ENCODE measurements at regions not wholly inside any gene's neighbourhood (a gene's known extent, or its start where the extent isn't known, plus 50 kb on each side); places are given as distances from the start of the nearest gene placed in this dataset.

DNA sequence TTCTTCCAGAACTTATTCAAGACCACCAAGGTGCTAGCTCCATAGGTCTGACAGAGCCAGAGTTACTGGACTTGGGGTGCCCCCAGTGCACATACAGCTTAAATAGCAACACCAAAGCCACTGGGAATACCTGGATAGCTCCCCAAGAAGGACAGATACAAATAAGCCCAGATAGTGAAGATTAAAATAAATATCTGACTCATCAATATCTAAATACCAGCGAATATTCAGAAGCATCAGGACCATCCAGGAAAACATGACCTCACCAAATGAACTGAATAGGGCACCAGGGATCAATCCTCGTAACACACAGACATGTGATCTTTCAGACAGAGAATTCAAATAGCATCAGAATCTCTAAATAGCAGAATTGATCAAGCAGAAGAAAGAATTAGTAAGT, 931.6 kb downstream of the OTOL1 start:
- peaks cover 7 to 11% of the 10 kb centered on the region in 2 experiments; a peak in 4 of 5 replicates for H3K9me3 Mint-ChIP-seq
- H3T11ph ChIP-seq (ENCODE audit: low read length): no peak overlapping the region
- no peak overlapping the region for H4K91ac ChIP-seq (ENCODE audit: insufficient read length, low read depth, low read length)
- H3K27me3 Mint-ChIP-seq (ENCODE audit: low read depth): no peaks in the 10 kb centered on the region; the same call in 1 of the 2 replicates
- H3K9me3 ChIP-seq (ENCODE audit: control insufficient read depth, low read depth, low read length): no peaks in the 10 kb centered on the region
- H3K4me1 Mint-ChIP-seq: peaks cover 0 to 3% of the 10 kb centered on the region in 2 experiments; a peak in 1 of 4 replicates
- H3K4me2 ChIP-seq (ENCODE audit: insufficient read depth, insufficient read length, low read length): no peak overlapping the region
- DNase-seq: no peak
- H3K9ac ChIP-seq (ENCODE audit: extremely low read depth, insufficient read length, low read length): no peak overlapping the region
- no peaks in the 10 kb centered on the region for H4K20me1 ChIP-seq (ENCODE audit: control insufficient read depth, insufficient read depth, insufficient read length)
- H3K4me1 ChIP-seq (ENCODE audit: insufficient read depth, low read length): no peaks in the 10 kb centered on the region
- H3K56ac ChIP-seq (ENCODE audit: insufficient read length, low read depth, low read length): no peak overlapping the region
- H3K23me2 ChIP-seq (ENCODE audit: insufficient read length, low read depth, low read length, poor library complexity, severe bottlenecking): no peaks in the 10 kb centered on the region
- H3K14ac ChIP-seq (ENCODE audit: insufficient read depth, low read length): no peak overlapping the region
- no peak overlapping the region for H2BK120ac ChIP-seq (ENCODE audit: low read depth, low read length, poor library complexity, severe bottlenecking)
- no peaks in the 10 kb centered on the region for H3K79me1 ChIP-seq (ENCODE audit: insufficient read depth, low read depth, low read length, poor library complexity, severe bottlenecking)
- no peak overlapping the region for H2BK5ac ChIP-seq (ENCODE audit: insufficient read length, low read length)
- H3K36me3 Mint-ChIP-seq (ENCODE audit: insufficient read depth in 1 of 3, low read depth in 3 of 3): peaks cover 6 to 14% (median 9%) of the 10 kb centered on the region in 3 experiments; a peak in 6 of 7 replicates
- no peak overlapping the region for H3K18ac ChIP-seq (ENCODE audit: insufficient read length, low read depth, low read length)
- H3K4me3 Mint-ChIP-seq: no peak overlapping the region
- H4K8ac ChIP-seq (replicated peaks; ENCODE audit: insufficient read length, low read depth, low read length): no peak overlapping the region
- no CpG with 5 or more reads among the region's 2 CpGs for WGBS (ENCODE audit: extremely low coverage, insufficient read length, low lambda C conversion rate)
- H2BK15ac ChIP-seq (ENCODE audit: low read depth, low read length): no peak overlapping the region
- H3K27ac ChIP-seq (ENCODE audit: insufficient read length, low read depth, low read length): no peak overlapping the region
- H3K27me3 ChIP-seq (ENCODE audit: insufficient read depth, low read length): no peaks in the 10 kb centered on the region
- H3K23ac ChIP-seq (ENCODE audit: insufficient read length, low read depth, low read length): no peak overlapping the region
- H4K5ac ChIP-seq (ENCODE audit: insufficient read length, low read depth, low read length): no peak overlapping the region
- H3K27ac Mint-ChIP-seq: no peak overlapping the region; a peak in 1 of 7 replicates
- no peak for TF ChIP-seq CTCF (conservative IDR thresholded peaks at IDR 0.05)
- H2BK20ac ChIP-seq (ENCODE audit: low read depth, low read length, poor library complexity, severe bottlenecking): no peak overlapping the region
- H2AFZ ChIP-seq (ENCODE audit: low read length): no peak overlapping the region
- H3K4ac ChIP-seq (ENCODE audit: low read depth, low read length): no peak overlapping the region
- H3K79me2 ChIP-seq (ENCODE audit: insufficient read depth, low read length): no peaks in the 10 kb centered on the region
- H2BK12ac ChIP-seq (ENCODE audit: insufficient read length, low read depth, low read length): no peak overlapping the region
- H2AK5ac ChIP-seq (ENCODE audit: insufficient read length, low read length): no peak overlapping the region

Data from H9 (cell line).